GM19351 (cell line): ENCODE measurements at regions not wholly inside any gene's neighbourhood (a gene's known extent, or its start where the extent isn't known, plus 50 kb on each side); places are given as distances from the start of the nearest gene placed in this dataset.
"Not testable (repeated sequence)": the region's sequence is repeated elsewhere in the genome, so short reads cannot be mapped to it uniquely, and the experiment has no call there.

Experiments
- ATAC-seq: cut with Tn5 transposase; IDR thresholded peaks from one replicate; pipeline ENCODE4 v1.9.1; 2021; ENCODE audit warnings: mild to moderate bottlenecking, moderate library complexity; ENCODE audit not compliant: unreplicated experiment

DNA sequence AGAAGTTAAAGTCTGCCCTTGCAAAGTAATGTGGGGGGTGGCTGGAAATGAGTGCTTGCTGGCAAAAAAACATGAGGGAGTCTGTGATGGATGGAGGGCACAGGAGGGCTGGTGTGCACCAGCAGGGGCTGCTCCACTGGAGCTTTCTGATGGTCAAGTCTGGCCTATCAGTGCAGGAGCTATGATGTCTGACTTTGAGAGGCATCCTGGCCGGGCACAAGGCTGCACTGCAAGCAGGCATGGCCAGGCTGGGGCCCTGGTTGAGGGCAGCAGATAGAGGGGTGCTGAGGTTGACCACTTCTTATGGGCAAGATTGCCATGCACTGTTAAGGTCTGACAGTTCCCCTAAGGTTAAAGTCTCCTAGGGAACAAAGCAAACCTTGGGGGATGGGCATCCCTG, 1140.2 kb downstream of the FAM133A start:
- no peak for ATAC-seq

DNA sequence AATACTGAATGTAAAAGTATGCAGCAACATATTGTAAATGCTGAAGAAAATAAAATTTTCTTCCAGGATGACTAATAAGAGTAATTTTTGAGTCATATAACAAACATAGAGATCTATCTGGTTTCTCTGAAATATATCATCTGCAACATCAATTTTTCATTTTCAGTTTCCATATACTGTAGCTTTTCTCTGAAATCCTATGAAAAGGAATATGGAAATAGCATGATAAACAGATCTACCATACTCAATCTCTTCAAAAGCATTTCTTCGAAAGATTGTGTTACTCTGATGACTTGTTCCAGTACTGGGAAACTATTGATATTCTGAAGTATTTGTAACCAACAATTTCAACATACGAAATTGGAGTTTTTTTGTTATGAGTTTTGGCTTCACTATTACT, 1156.7 kb downstream of the FAM133A start:
- ATAC-seq: peak; percentile 65

DNA sequence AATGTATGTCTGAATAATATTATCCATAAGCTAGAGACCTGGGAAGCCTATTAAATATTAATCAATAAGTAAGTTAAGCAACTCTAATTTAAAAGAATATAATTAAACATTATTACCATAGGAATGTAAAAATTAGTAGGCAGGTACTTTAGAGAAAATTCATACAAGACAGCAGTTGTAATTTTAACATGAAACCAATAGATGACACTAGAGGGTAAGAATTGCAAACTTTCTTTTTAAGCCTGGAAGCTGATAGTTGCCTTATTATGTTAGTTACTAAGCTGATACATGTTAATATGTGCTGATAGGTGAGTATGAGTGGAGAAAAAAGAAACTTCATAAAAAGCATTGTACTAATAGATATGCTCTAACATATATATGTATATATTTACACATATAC, 1157.4 kb downstream of the FAM133A start:
- peak; percentile 61 for ATAC-seq

DNA sequence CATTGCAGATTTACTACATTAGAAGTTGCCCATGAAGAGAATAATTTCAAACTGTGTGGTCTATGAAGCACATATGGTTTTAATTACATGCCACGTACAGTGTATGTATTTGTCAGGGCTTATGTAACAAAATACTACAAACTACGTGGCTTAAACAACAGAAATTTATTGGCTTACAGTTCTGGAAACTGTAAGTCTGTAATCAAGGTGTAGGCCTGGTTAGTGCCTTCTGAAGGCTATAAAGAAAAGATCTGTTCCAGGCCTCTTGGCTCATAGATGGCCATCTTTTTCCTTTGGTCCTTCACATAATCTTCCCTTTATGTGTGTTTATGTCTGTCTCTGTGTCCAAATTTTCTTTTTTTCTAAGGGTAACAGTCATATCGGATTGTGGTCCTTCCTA, 1160.2 kb downstream of the FAM133A start:
- ATAC-seq: no peak

DNA sequence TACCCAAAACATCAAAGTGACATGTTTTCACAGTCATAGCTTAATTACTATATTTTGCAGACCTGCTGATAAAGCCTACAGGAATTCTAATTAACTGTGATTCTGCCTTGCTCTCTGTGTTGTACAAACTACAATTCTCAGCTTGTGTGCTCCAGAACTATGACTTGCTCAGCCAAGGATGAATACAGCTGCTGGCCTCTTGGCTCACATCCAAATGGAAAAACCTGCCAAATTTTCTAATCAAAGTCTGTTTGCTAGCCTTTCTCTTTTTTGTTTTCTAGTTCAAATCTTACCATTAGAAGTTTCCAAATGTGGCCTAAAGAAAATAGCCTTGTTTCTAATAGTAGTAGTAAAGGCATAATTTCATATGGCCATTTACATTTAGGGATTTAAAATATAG, 1176.8 kb downstream of the FAM133A start:
- no peak for ATAC-seq

DNA sequence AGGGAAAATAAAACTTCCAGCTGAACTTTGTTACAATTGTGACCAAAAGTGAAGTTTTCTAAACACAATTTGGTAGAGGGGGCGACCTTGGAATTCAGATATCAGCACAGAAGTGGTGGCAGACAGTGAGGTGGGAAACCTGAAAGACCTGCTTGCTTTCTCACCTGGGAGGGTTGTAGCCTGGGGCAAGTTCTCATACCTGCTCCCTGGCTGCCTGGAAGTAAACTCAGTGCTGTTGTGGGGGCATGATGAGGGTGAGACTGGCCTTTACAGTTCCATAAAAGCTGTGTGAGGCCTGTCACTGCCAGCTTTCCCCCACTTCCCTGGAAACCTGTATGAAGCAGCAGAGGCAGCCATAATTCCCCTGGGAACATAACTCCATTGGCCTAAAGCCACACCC, 1180.2 kb downstream of the FAM133A start:
- no peak for ATAC-seq

DNA sequence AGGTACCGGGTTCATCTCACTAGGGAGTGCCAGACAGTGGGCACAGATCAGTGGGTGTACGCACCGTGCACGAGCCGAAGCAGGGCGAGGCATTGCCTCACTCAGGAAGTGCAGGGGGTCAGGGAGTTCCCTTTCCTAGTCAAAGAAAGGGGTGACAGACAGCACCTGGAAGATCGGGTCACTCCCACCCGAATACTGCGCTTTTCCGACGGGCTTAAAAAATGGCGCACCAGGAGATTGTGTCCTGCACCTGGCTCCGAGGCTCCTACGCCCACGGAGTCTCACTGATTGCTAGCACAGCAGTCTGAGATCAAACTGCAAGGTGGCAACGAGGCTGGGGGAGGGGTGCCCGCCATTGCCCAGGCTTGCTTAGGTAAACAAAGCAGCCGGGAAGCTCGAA, 1188.5 kb downstream of the FAM133A start:
- not testable (repeated sequence) for ATAC-seq

DNA sequence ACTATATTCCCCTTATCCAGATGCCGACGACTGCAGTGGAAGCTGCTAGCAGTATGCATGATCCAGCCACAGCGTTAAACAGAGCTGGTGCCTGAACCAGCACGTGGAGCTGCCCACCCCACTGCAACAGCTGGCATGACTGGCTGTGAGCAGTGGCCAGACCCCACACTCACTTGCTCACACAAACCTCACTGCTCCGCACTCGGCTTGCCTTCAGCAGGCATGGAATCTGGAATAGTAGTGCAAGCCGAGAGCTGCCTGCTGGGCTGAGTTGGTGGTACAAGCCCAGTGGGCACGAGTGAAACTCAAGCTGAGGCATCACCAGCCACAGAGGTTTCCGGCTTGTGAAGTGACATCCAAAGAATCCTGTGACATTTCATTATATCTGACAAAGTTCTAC, 1197.6 kb downstream of the FAM133A start:
- no peak for ATAC-seq

DNA sequence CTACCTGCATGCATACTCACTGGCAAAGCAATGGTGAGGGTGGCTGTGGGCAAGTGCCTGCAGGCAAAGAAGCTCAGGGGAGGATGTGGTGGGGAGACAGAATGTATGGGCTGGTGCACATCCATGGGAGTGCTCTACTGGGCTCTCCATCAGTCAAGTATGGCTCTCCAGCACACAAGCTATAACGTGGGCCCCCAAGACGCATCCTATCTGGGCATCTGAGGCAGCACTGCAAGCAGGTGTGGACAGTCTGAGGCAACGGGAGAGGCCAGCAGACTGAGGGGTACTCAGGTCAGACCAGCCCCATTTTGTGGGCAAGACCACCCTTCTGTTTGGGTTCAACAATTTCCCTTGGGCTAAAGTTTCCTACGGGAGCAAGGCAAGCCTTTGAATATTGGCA, 1227.8 kb downstream of the FAM133A start:
- no peak for ATAC-seq

DNA sequence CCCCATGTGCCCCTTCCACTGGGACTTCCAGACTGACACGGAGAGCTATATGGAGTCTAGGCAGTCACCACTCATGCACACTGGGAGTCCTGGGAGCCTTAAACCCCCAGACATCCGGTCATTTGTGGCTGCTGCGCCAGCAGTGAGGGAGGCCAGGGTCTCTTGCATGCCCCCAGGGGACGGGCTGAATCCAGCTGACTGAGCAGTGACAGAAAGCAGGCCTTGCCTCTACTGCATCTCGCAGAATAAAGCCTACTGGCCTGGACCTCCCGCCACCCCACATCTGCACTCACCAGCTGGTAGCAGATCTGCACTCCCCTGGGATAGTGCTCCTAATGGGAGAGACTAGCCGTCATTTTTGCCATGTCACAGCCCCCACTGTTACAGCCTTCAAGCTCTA, 1234.2 kb downstream of the FAM133A start:
- ATAC-seq: no peak

DNA sequence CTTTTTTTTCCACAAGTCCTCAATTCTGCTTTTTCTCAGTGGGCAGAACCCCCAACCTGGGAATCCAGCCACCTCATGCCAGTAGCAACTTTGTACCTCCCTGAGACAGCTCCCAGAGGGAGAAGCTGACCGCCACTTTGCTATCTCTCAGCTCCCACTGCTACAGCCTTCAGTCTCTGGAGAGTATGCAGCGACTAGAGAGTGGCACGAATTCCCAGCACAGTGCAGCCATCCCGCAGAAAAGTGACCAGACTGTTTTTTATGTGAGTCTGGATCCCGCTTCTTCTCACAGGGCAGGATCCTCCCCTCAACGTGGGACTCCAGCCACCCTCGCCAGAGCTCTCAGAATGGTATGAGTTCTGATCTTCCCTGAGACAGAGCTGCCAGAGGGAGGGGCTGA, 1234.6 kb downstream of the FAM133A start:
- no peak for ATAC-seq

DNA sequence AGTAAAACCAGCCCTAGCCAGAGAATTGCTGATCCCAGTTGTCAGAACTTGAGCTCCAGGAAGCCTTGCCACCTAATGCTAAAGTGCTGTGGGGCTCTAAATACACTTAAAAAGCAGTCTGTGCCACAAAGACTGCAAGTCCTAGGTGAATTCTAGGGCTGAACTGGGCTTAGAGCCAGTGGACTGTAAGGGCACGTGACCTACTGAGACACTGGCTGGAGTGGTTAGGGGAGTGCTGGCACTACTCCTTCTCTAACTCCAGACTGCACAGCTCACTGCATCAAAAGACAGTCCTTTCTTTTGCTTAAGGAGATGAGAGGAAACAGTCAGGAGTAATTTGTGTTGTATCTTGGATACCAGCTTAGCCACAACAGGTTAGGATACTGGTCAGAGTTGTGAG, 1240.2 kb downstream of the FAM133A start:
- no peak for ATAC-seq

DNA sequence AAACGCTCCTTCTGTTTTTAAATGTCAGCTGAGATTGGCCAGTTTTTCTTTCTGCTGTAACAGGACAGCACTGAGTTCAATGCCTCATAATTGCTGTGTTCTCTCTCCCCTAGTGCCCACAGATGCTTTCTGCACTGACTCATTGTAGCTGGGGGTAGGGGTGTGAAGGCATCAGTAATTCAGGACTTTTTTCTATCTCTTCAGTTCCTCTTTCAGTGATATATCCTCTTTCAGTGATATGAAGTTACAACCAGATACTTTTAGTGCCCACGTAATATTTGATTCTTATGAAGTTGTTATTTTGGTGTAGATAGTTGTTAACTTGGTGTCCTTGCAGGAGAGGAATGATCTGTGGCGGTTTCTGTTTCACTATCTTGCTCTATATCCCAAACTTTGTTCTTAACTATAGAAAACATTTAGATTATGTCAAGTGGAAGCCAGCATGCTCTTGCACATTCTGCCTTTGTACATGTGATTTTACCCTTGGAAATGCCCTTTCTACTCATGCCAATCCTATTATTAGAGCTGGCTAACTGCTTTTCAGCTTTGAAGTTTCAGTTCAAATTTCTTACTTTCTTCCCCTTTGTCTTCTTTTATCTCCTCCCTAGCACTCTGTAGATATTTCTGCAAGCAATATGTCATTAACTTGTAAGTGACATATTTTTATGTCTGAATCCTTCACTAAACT, 1258.4 kb downstream of the FAM133A start:
- ATAC-seq: peak; percentile 77

DNA sequence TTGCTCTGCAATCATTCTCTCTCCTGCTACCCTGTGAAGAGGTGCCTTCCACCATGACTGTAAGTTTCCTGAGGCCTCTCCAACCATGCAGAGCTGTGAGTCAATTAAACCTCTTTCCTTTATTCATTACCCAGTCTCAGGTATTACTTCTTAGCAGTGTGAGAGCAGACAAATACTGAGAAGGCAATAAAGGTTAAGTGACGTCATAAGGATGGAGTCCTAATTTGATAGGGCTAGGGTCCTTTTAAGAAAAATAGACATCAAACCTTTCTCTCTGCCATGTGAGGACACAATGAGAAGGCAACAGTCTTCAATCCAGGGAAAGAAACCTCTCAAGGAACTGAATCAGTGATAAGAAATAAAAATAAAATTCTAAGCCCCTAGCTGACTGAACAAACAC, 1262.7 kb downstream of the FAM133A start:
- ATAC-seq: no peak

DNA sequence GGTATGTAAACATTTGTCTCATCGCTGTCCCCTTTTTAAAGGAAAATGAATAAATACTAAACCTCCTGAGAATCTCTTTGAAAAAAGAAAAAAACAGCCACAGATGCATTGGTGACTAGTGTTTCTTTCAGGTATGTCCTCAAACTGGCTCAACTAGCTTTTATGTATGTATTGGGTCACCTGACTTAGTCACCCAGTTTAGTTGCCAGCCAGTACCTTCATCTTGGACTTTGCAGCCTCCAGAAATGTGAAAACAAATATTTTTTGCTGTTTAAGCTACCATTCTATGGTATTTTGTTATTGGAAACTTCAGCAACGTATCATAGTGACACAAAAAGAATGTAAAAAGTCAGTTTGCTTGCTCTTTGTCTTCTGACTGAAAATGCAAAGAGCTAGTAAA, 1263.5 kb downstream of the FAM133A start:
- no peak for ATAC-seq

DNA sequence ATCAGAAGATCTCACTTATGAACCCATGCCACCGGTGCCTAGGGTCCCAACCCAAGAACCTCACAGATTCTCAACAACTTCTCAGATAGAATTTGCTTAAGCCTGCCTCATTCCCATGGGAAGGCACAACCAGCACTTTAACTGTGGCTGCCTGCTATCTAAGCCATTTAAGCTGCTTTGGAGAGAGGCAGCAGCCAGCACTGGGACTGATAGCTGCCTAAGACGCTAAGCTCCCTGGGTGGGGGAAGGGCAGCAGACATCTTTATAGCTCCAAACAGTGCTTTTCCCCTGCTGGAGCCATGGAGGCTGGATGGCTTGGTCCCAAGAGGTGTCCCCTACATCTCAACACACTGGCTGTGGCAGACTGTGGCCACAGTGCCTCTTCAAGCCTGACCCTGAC, 1268.6 kb downstream of the FAM133A start:
- no peak for ATAC-seq

DNA sequence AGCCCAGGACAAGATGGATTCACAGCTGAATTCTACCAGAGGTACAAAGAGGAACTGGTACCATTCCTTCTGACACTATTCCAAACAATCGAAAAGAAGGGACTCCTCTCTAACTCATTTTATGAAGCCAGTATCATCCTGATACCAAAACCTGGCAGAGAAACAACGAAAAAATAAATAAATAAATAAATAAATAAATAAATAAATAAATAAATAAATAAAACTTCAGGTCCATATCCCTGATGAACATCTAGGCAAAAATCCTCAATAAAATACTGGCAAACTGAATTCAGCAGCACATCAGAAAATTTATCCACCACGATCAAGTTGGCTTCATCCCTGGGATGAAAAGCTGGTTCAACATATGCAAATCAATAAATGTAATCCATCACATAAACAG, 1272.1 kb downstream of the FAM133A start:
- not testable (repeated sequence) for ATAC-seq

DNA sequence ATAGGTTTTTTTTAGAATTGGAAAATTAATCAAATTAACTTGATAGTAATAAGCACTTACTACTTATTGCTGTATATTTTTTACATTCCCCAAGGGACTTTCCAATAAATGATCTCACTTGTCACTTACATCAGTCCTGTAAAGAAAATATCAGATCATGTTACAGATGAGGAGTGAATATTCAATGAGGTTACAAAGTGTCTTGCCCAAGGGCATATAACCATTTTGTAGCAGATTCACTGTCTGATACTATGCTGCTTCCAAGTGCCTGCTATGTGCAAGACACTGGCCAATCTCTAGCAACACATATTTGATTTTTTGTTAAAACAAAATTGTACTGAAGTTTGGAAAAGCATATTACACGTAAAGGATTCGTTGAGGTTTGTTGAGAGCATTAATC, 1287.7 kb downstream of the FAM133A start:
- no peak for ATAC-seq

DNA sequence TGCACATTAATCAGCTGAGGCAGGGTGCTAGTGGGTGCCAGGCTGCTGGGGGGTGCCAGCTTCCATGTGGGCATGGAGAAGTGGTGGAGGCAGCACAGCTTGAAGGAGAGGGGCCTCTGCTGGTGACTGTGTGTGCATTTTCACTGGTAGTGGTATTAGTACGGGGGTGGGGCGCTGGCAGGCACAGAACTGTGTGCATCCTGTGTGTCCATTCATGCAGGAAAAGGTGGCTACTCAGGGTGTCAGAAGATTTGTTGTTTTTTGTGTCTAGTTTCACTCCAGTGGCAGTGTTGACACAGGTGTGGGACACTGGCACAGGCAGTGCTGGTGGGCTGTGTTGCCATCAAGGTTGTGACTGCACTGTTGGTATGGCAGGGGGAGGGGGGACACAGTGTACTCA, 1303.6 kb downstream of the FAM133A start:
- ATAC-seq: no peak

DNA sequence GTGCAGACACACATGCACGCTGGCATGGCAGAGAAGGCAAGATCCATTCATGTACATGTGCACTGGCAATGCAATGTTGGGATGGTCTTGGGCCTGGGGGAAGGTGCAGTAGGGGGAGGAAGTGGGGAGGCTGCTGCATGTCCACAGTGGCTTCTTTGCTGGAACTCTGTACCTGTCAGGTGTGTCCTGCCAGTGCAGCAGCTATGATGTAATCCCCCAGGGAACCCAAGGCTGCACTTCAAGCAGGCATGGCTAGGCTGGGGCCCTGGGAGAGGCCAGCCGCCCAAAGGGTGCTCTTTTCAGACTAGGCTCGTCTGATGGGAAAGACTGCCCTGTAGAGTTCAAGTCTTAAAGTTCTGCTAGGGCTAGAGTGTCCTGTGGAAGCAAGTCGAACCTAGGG, 1304.0 kb downstream of the FAM133A start:
- ATAC-seq: no peak
